ENCODE measurements at regions not wholly inside any gene's neighbourhood (a gene's known extent, or its start where the extent isn't known, plus 50 kb on each side); places are given as distances from the start of the nearest gene placed in this dataset.

DNA sequence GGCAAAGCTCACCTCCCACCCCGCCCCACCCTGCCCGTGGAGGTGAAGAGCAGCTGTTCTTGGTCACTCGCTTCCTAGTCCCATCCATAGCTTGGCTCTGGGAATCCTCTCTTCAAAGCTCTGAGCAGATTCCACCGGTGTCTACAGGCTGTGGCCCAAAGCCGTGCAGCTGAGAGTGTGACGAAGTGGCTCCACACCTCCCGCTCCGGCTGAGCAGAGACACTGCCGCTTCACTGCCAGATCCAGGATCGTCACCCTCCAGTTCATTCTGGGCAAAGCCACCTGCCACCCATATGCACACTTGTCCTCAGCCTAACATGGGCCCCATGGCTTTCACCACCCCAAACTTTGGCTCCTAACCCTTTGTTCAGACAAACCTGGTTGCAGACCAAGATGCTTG, 532.9 kb upstream of the B3GAT1 start (continued):
- TF ChIP-seq ASH2L (IDR thresholded peaks at IDR 0.05; ENCODE audit: insufficient read length, low read depth, low read length): no peak
- TF ChIP-seq THAP8 (CRISPR knock-in tag; IDR thresholded peaks at IDR 0.05; ENCODE audit: borderline replicate concordance): no peak

- in situ Hi-C loops (cut with HindIII; ENCODE audit: extremely low pct_ligation_motif_present, low pct_unique_long_range_greater_than_20kb): no loop called here
Measured at GRCh38 chr11:134944131-134944530, 532.1 kb upstream of the B3GAT1 start.

More at GRCh38 chr11:134944131-134944530, 532.1 kb upstream of the B3GAT1 start:
- Histone ChIP-seq H2AFZ (ENCODE audit: low read length) (no peak overlapping the region), H3K4me3 (replicated peaks in 1 of 3; ENCODE audit: insufficient read depth in 1 of 3, low read depth in 2 of 3, low read length in 3 of 3) (no peak overlapping the region), H3K79me2 (ENCODE audit: insufficient read depth, low read length) (no peaks in the 10 kb centered on the region), H4K20me1 (ENCODE audit: insufficient read depth, low read length) (no peaks in the 10 kb centered on the region), H3K4me1 (ENCODE audit: insufficient read depth, low read length) (no peaks in the 10 kb centered on the region), H3K9me3 (ENCODE audit: low read length) (no peaks in the 10 kb centered on the region), H3K36me3 (replicated peaks in 1 of 2; ENCODE audit: control insufficient read depth in 1 of 2, insufficient read depth in 2 of 2, low read length in 2 of 2) (no peaks in the 10 kb centered on the region), H3K9ac (ENCODE audit: insufficient read depth, low read depth, low read length) (no peak overlapping the region), H3K4me2 (ENCODE audit: low read depth, low read length) (no peak overlapping the region), H3K27ac (ENCODE audit: extremely low read length, insufficient read depth, low read length) (no peak overlapping the region), H3K27me3 (ENCODE audit: control insufficient read depth in 1 of 2, insufficient read depth in 2 of 2, low read length in 2 of 2) (no peaks in the 10 kb centered on the region)
- TF ChIP-seq CREB3 (CRISPR knock-in tag; IDR thresholded peaks at IDR 0.05): no peak
- no peak for TF ChIP-seq BCL3 (CRISPR knock-in tag; IDR thresholded peaks at IDR 0.05)
- FAIRE-seq (no peak), ATAC-seq (no peak), DNase-seq (ENCODE audit: low spot score) (no peak)
- 6% methylated on average over 5 of the region's 5 CpGs for WGBS (ENCODE audit: low lambda C conversion rate)
- BruUV-seq (replicated peaks): no TSS peak
- intact Hi-C loops (cut with micrococcal nuclease; ENCODE audit: unreplicated experiment): loop anchor here (5.0 kb wide), 1 partner anchor 77 kb away; no protein-coding TSS in a partner anchor
- POLR2A ChIA-PET: no interaction called here
- CTCF ChIA-PET (ENCODE audit: low intra/inter-chr PET ratio, low total read pairs): no interaction called here
